ENCODE measurements at regions not wholly inside any gene's neighbourhood (a gene's known extent, or its start where the extent isn't known, plus 50 kb on each side); places are given as distances from the start of the nearest gene placed in this dataset.

DNA sequence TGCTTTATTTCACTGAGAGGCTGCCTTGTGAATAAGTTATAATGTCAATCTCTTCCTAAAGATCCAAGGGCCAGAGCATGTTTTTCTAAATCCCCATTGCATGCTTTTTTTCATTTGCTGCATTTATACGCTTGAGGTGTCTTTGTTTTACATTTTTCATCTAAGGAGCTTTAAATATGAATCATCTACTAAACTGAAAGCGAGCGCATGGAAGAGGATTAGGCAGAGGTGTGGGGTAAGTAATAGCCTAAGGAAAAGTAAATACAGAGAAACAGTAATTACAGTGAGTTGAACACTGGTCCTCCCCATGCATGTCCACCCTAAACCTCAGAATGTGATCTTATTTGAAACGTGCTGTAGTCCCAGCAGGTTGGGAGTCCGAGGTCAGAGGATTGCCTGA is 76.4 kb upstream of the METAP2 start:
- no peak for TF ChIP-seq POLR2A (IDR thresholded peaks at IDR 0.05)
- TF ChIP-seq, protein P1, sequence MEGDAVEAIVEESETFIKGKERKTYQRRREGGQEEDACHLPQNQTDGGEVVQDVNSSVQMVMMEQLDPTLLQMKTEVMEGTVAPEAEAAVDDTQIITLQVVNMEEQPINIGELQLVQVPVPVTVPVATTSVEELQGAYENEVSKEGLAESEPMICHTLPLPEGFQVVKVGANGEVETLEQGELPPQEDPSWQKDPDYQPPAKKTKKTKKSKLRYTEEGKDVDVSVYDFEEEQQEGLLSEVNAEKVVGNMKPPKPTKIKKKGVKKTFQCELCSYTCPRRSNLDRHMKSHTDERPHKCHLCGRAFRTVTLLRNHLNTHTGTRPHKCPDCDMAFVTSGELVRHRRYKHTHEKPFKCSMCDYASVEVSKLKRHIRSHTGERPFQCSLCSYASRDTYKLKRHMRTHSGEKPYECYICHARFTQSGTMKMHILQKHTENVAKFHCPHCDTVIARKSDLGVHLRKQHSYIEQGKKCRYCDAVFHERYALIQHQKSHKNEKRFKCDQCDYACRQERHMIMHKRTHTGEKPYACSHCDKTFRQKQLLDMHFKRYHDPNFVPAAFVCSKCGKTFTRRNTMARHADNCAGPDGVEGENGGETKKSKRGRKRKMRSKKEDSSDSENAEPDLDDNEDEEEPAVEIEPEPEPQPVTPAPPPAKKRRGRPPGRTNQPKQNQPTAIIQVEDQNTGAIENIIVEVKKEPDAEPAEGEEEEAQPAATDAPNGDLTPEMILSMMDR (IDR thresholded peaks at IDR 0.05): no peak
- Histone ChIP-seq H3K4me1 (no peaks in the 10 kb centered on the region), H3K27me3 (no peaks in the 10 kb centered on the region), H3K27ac (no peak overlapping the region), H3K36me3 (no peaks in the 10 kb centered on the region), H3K4me3 (no peak overlapping the region), H3K9me3 (no peaks in the 10 kb centered on the region)
- no peak for DNase-seq
- intact Hi-C loops (cut with DNase I; ENCODE audit: low total_unique reads): no loop called here

DNA sequence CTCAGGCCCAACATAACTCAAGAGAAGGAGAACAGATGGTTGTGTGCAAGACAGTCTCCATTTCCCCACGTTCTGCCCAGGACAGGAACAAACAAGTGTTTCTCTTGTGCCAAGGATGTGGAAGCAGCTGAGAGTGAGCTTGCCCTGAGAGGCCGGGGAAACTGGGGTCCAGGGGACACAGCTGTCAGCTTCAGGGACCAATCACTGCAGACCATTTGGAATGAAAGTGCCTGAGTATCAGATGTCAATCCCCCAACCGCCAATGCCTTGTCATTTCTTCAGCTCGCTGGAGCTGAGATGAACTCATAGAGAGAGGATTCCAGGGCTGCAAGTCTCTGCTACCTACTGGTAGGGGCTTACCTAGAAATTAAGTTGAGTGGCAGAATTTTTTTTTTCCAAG is 71.9 kb upstream of the METAP2 start:
- no peak for DNase-seq
- H3K4me3 ChIP-seq: no peak overlapping the region
- no peaks in the 10 kb centered on the region for H3K4me1 ChIP-seq
- H3K9me3 ChIP-seq: no peaks in the 10 kb centered on the region
- H3K27ac ChIP-seq: no peak overlapping the region
- H3K36me3 ChIP-seq: no peaks in the 10 kb centered on the region
- TF ChIP-seq POLR2A (IDR thresholded peaks at IDR 0.05): no peak
- TF ChIP-seq, protein P1 (IDR thresholded peaks at IDR 0.05): no peak
- intact Hi-C loops (cut with DNase I; ENCODE audit: low total_unique reads): no loop called here
- no peaks in the 10 kb centered on the region for H3K27me3 ChIP-seq

DNA sequence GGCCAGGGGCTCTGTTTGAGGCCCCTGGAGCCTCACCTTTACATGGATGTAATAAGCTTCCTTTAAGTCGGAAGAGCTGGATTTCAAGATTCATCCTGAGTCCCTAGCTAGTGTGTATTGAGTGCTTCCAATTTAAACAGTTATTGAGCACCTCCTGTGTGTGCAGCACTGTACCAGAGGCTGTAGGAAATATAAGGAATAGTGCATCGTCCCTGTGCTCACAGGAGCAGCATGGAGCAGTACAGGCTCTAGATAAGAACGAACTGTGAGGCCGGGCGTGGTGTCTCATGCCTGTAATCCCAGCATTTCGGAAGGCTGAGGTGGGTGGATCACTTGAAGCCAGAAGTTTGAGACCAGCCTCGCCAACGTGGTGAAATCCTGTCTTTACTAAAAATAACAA is 65.8 kb upstream of the METAP2 start:
- Histone ChIP-seq H3K36me3 (no peaks in the 10 kb centered on the region), H3K4me3 (no peak overlapping the region), H3K27ac (no peak overlapping the region), H3K9me3 (no peaks in the 10 kb centered on the region), H3K27me3 (no peaks in the 10 kb centered on the region), H3K4me1 (no peaks in the 10 kb centered on the region)
- TF ChIP-seq, protein P1 (IDR thresholded peaks at IDR 0.05): no peak
- no peak for TF ChIP-seq POLR2A (IDR thresholded peaks at IDR 0.05)
- intact Hi-C loops (cut with DNase I; ENCODE audit: low total_unique reads): no loop called here
- DNase-seq: no peak

DNA sequence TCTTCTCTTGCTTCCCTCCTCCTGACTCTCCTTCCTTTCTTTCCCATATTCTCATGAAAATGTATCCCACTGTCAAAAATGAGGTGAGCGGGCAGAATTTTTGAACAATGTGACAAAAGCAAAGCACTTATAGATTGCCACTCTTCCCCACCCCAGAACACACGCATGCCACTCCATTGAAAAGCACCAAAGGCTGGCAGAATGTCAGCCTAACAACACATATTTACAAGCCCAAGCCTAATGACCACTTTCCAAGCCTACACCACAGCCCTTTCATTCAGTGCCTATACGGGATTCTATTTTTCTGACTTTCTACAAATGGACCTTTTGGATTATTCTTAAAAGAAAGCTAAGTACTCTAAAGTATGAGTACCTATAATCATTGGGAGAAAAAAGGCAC is 62.9 kb upstream of the METAP2 start:
- no peak overlapping the region for H3K27ac ChIP-seq
- no peaks in the 10 kb centered on the region for H3K4me1 ChIP-seq
- TF ChIP-seq, protein P1 (IDR thresholded peaks at IDR 0.05): no peak
- TF ChIP-seq POLR2A (IDR thresholded peaks at IDR 0.05): no peak

DNA sequence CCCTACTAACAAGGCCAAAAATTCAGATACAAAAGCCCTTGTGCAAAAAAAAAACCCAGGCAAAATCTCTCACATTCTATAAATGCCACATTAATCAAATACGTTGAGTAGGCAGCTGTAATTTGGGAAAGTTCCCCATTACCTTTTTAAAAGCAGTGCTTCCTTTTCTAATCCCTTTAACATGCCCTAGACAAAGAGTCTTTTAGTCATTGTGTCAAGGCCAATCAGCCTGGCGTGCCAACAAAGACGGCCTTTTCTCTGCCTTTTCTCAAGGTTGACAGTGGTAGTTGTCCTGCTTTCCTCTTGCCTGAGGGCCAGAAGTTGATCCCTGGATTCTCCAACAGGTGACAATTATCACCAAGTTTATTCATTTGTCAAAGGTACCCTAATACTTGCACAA is 62.5 kb upstream of the METAP2 start:
- Histone ChIP-seq H3K27ac (no peak overlapping the region), H3K36me3 (no peaks in the 10 kb centered on the region), H3K9me3 (no peaks in the 10 kb centered on the region), H3K4me3 (no peak overlapping the region), H3K27me3 (no peaks in the 10 kb centered on the region), H3K4me1 (no peaks in the 10 kb centered on the region)
- no peak for DNase-seq
- TF ChIP-seq POLR2A (IDR thresholded peaks at IDR 0.05): no peak
- TF ChIP-seq, protein P1 (IDR thresholded peaks at IDR 0.05): no peak
- intact Hi-C loops (cut with DNase I; ENCODE audit: low total_unique reads): no loop called here

More for the DNA sequence above, 62.9 kb upstream of the METAP2 start:
- H3K9me3 ChIP-seq: no peaks in the 10 kb centered on the region
- no peak overlapping the region for H3K4me3 ChIP-seq
- intact Hi-C loops (cut with DNase I; ENCODE audit: low total_unique reads): no loop called here
- no peak for DNase-seq
- H3K27me3 ChIP-seq: no peaks in the 10 kb centered on the region
- no peaks in the 10 kb centered on the region for H3K36me3 ChIP-seq
